ENCODE measurements at regions not wholly inside any gene's neighbourhood (a gene's known extent, or its start where the extent isn't known, plus 50 kb on each side); places are given as distances from the start of the nearest gene placed in this dataset.

GRCh38 chr9:71179183-71179582, 57.8 kb upstream of the TRPM3 start:
- TF ChIP-seq, protein P1, sequence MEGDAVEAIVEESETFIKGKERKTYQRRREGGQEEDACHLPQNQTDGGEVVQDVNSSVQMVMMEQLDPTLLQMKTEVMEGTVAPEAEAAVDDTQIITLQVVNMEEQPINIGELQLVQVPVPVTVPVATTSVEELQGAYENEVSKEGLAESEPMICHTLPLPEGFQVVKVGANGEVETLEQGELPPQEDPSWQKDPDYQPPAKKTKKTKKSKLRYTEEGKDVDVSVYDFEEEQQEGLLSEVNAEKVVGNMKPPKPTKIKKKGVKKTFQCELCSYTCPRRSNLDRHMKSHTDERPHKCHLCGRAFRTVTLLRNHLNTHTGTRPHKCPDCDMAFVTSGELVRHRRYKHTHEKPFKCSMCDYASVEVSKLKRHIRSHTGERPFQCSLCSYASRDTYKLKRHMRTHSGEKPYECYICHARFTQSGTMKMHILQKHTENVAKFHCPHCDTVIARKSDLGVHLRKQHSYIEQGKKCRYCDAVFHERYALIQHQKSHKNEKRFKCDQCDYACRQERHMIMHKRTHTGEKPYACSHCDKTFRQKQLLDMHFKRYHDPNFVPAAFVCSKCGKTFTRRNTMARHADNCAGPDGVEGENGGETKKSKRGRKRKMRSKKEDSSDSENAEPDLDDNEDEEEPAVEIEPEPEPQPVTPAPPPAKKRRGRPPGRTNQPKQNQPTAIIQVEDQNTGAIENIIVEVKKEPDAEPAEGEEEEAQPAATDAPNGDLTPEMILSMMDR (conservative IDR thresholded peaks at IDR 0.05): no peak
- TF ChIP-seq ZFX (IDR thresholded peaks at IDR 0.05): no peak
